ENCODE measurements at regions not wholly inside any gene's neighbourhood (a gene's known extent, or its start where the extent isn't known, plus 50 kb on each side); places are given as distances from the start of the nearest gene placed in this dataset.
"Not testable (repeated sequence)": the region's sequence is repeated elsewhere in the genome, so short reads cannot be mapped to it uniquely, and the experiment has no call there.

- no peak for DNase-seq (ENCODE audit: low spot score)
Measured at GRCh38 chr6:97913721-97914120, 630.7 kb upstream of the MMS22L start.

GRCh38 chr6:97914912-97915311 is 631.9 kb upstream of the MMS22L start:
- no peak for DNase-seq (ENCODE audit: low spot score)

- DNase-seq (ENCODE audit: low spot score): no peak
Measured at GRCh38 chr6:97915537-97915936, 632.5 kb upstream of the MMS22L start.

- DNase-seq (ENCODE audit: low spot score): no peak
Measured at GRCh38 chr6:97917369-97917768, 634.4 kb upstream of the MMS22L start.

GRCh38 chr6:97919046-97919445 is 636.0 kb upstream of the MMS22L start:
- no peak for DNase-seq (ENCODE audit: low spot score)

- no peak for DNase-seq (ENCODE audit: low spot score)
Measured at GRCh38 chr6:97919631-97920030, 636.6 kb upstream of the MMS22L start.

GRCh38 chr6:97923249-97923648 is 640.2 kb upstream of the MMS22L start:
- no peak for DNase-seq (ENCODE audit: low spot score)

GRCh38 chr6:97925504-97925903 is 642.5 kb upstream of the MMS22L start:
- DNase-seq (ENCODE audit: low spot score): no peak

- no peak for DNase-seq (ENCODE audit: low spot score)
Measured at GRCh38 chr6:97939440-97940168, 656.6 kb upstream of the MMS22L start.

GRCh38 chr6:97947841-97948240 is 664.8 kb upstream of the MMS22L start:
- DNase-seq (ENCODE audit: low spot score): peak; percentile 61

GRCh38 chr6:97958134-97958533 is 675.1 kb upstream of the MMS22L start:
- no peak for DNase-seq (ENCODE audit: low spot score)

GRCh38 chr6:97963193-97963592 is 680.2 kb upstream of the MMS22L start:
- peak; percentile 80 for DNase-seq (ENCODE audit: low spot score)

GRCh38 chr6:97969065-97969464 is 686.0 kb upstream of the MMS22L start:
- DNase-seq (ENCODE audit: low spot score): no peak

GRCh38 chr6:97977084-97977483 is 694.1 kb upstream of the MMS22L start:
- DNase-seq (ENCODE audit: low spot score): no peak

GRCh38 chr6:97978855-97979271 is 695.8 kb upstream of the MMS22L start:
- no peak for DNase-seq (ENCODE audit: low spot score)

GRCh38 chr6:97979285-97979684 is 696.3 kb upstream of the MMS22L start:
- not testable (repeated sequence) for DNase-seq (ENCODE audit: low spot score)

- no peak for DNase-seq (ENCODE audit: low spot score)
Measured at GRCh38 chr6:97989451-97989850, 706.4 kb upstream of the MMS22L start.

GRCh38 chr6:97995158-97995557 is 712.1 kb upstream of the MMS22L start:
- no peak for DNase-seq (ENCODE audit: low spot score)

GRCh38 chr6:98002678-98003077 is 719.7 kb upstream of the MMS22L start:
- DNase-seq (ENCODE audit: low spot score): no peak

GRCh38 chr6:98014442-98015201 is 731.6 kb upstream of the MMS22L start:
- DNase-seq (ENCODE audit: low spot score): no peak

GRCh38 chr6:98016565-98016964 is 733.5 kb upstream of the MMS22L start:
- DNase-seq (ENCODE audit: low spot score): no peak

GRCh38 chr6:98020222-98020621 is 737.2 kb upstream of the MMS22L start:
- DNase-seq (ENCODE audit: low spot score): no peak

- DNase-seq (ENCODE audit: low spot score): no peak
Measured at GRCh38 chr6:98024359-98024758, 741.3 kb upstream of the MMS22L start.

Data from umbilical cord (tissue), 1 donor.